ENCODE measurements at regions not wholly inside any gene's neighbourhood (a gene's known extent, or its start where the extent isn't known, plus 50 kb on each side); places are given as distances from the start of the nearest gene placed in this dataset.

DNA sequence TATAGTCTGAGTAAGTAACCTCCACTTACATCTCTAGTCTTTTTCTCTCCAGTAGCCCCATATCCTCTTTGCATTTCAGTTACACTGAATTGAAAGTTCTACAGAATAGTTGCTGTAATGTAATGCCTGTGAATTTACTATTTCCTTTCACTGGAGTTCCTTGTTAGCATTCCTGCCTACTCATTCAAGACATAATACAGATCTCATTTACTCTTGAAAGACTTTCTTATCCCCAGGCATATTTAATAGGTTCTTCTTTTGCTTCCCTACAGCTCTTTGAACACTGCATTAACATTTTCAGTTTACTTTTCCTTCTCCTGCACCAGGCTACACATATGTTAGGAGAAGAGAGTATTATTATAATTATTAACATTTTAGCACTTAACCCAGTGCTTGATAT, 87.6 kb upstream of the OR13F1 start (continued):
- TF ChIP-seq, protein P1, sequence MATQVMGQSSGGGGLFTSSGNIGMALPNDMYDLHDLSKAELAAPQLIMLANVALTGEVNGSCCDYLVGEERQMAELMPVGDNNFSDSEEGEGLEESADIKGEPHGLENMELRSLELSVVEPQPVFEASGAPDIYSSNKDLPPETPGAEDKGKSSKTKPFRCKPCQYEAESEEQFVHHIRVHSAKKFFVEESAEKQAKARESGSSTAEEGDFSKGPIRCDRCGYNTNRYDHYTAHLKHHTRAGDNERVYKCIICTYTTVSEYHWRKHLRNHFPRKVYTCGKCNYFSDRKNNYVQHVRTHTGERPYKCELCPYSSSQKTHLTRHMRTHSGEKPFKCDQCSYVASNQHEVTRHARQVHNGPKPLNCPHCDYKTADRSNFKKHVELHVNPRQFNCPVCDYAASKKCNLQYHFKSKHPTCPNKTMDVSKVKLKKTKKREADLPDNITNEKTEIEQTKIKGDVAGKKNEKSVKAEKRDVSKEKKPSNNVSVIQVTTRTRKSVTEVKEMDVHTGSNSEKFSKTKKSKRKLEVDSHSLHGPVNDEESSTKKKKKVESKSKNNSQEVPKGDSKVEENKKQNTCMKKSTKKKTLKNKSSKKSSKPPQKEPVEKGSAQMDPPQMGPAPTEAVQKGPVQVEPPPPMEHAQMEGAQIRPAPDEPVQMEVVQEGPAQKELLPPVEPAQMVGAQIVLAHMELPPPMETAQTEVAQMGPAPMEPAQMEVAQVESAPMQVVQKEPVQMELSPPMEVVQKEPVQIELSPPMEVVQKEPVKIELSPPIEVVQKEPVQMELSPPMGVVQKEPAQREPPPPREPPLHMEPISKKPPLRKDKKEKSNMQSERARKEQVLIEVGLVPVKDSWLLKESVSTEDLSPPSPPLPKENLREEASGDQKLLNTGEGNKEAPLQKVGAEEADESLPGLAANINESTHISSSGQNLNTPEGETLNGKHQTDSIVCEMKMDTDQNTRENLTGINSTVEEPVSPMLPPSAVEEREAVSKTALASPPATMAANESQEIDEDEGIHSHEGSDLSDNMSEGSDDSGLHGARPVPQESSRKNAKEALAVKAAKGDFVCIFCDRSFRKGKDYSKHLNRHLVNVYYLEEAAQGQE (IDR thresholded peaks at IDR 0.05; ENCODE audit: low read depth) = no peak
- TF ChIP-seq CEBPB (IDR thresholded peaks at IDR 0.05; ENCODE audit: low read depth) (no peak), JUND (IDR thresholded peaks at IDR 0.05) (no peak), ZNF274 (IDR thresholded peaks at IDR 0.05; ENCODE audit: low read depth, low read length) (no peak), TCF7L2 (IDR thresholded peaks at IDR 0.05; ENCODE audit: borderline replicate concordance, extremely low read depth, insufficient read depth, insufficient read length) (no peak), POLR2A (IDR thresholded peaks at IDR 0.05; ENCODE audit: borderline replicate concordance, extremely low read depth, insufficient read depth, insufficient read length) (no peak), CTCF (IDR thresholded peaks at IDR 0.05 in 2 of 3, conservative IDR thresholded peaks at IDR 0.05 in 1 of 3; ENCODE audit: borderline replicate concordance in 1 of 3, insufficient read depth in 1 of 3, low read depth in 2 of 3, low read length in 2 of 3) (no peak), ZFX (IDR thresholded peaks at IDR 0.05) (no peak)

GRCh38 chr9:104417296-104417695, 86.8 kb upstream of the OR13F1 start:
- ATAC-seq (no peak), DNase-seq (ENCODE audit: low read depth, low spot score) (no peak)
- Histone ChIP-seq H3K27me3 (ENCODE audit: insufficient read depth, low read length) (no peaks in the 10 kb centered on the region), H2AFZ (ENCODE audit: low read depth, low read length, poor library complexity, severe bottlenecking) (no peak overlapping the region), H3K4me3 (replicated peaks in 1 of 2; ENCODE audit: low read depth in 1 of 2, low read length in 2 of 2) (no peak overlapping the region), H3K36me3 (ENCODE audit: control insufficient read depth in 1 of 2, insufficient read depth in 2 of 2, low read length in 2 of 2) (no peaks in the 10 kb centered on the region), H3K79me2 (ENCODE audit: insufficient read depth, low read length) (no peaks in the 10 kb centered on the region), H3K9me2 (ENCODE audit: insufficient read depth) (no peaks in the 10 kb centered on the region), H4K20me1 (ENCODE audit: insufficient read depth) (no peaks in the 10 kb centered on the region), H3K4me2 (ENCODE audit: low read length) (no peak overlapping the region), H3K9ac (ENCODE audit: low read length) (no peak overlapping the region), H3K4me1 (ENCODE audit: control insufficient read depth in 1 of 2, insufficient read depth in 2 of 2, low read length in 2 of 2) (no peaks in the 10 kb centered on the region), H3K9me3 (ENCODE audit: control insufficient read depth in 1 of 2, insufficient read depth in 1 of 2, low read depth in 1 of 2, low read length in 2 of 2) (no peaks in the 10 kb centered on the region; a peak in 1 of 4 replicates), H3K27ac (ENCODE audit: low read depth, low read length) (no peak overlapping the region)
- ChIA-PET RAD21 (ENCODE audit: low non-redundant PET in 1 of 2, low total read pairs in 2 of 2, uncharacterized antibody in 2 of 2, unreplicated experiment in 2 of 2) (no interaction called here), POLR2A (no interaction called here), CTCF (no interaction called here)
- intact Hi-C loops (cut with micrococcal nuclease) = no loop called here
- BruUV-seq (replicated peaks) = no TSS peak
- TF ChIP-seq CEBPB (IDR thresholded peaks at IDR 0.05; ENCODE audit: low read depth) (no peak), RAD21 (IDR thresholded peaks at IDR 0.05; ENCODE audit: low read depth) (no peak), SRF (IDR thresholded peaks at IDR 0.05; ENCODE audit: low read depth) (no peak), ZFX (IDR thresholded peaks at IDR 0.05) (no peak), FOSL1 (IDR thresholded peaks at IDR 0.05; ENCODE audit: low read depth) (no peak), CTCF (IDR thresholded peaks at IDR 0.05 in 2 of 3, conservative IDR thresholded peaks at IDR 0.05 in 1 of 3; ENCODE audit: borderline replicate concordance in 1 of 3, insufficient read depth in 1 of 3, low read depth in 2 of 3, low read length in 2 of 3) (no peak), SP1 (IDR thresholded peaks at IDR 0.05; ENCODE audit: low read depth) (no peak), EGR1 (IDR thresholded peaks at IDR 0.05; ENCODE audit: low read depth) (no peak), ELF1 (IDR thresholded peaks at IDR 0.05; ENCODE audit: borderline replicate concordance, low read depth) (no peak), ZNF274 (IDR thresholded peaks at IDR 0.05; ENCODE audit: low read depth, low read length) (no peak), ATF3 (IDR thresholded peaks at IDR 0.05) (no peak)
- TF ChIP-seq, protein P2, sequence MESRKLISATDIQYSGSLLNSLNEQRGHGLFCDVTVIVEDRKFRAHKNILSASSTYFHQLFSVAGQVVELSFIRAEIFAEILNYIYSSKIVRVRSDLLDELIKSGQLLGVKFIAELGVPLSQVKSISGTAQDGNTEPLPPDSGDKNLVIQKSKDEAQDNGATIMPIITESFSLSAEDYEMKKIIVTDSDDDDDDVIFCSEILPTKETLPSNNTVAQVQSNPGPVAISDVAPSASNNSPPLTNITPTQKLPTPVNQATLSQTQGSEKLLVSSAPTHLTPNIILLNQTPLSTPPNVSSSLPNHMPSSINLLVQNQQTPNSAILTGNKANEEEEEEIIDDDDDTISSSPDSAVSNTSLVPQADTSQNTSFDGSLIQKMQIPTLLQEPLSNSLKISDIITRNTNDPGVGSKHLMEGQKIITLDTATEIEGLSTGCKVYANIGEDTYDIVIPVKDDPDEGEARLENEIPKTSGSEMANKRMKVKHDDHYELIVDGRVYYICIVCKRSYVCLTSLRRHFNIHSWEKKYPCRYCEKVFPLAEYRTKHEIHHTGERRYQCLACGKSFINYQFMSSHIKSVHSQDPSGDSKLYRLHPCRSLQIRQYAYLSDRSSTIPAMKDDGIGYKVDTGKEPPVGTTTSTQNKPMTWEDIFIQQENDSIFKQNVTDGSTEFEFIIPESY (IDR thresholded peaks at IDR 0.05; ENCODE audit: extremely low read depth, insufficient replicate concordance, low read length) = no peak

All from HCT116 (cell line).